ENCODE measurements at regions not wholly inside any gene's neighbourhood (a gene's known extent, or its start where the extent isn't known, plus 50 kb on each side); places are given as distances from the start of the nearest gene placed in this dataset.

- DNase-seq (ENCODE audit: unreplicated experiment) = no peak
- BruUV-seq (replicated peaks) = no TSS peak
- Mint-ChIP-seq H3K27me3 (ENCODE audit: insufficient read depth, unreplicated experiment) (no peaks in the 10 kb centered on the region), H3K9me3 (ENCODE audit: unreplicated experiment) (no peaks in the 10 kb centered on the region), H3K4me1 (ENCODE audit: insufficient read depth, unreplicated experiment) (no peaks in the 10 kb centered on the region), H3K27ac (ENCODE audit: low read depth, unreplicated experiment) (no peak overlapping the region), H3K4me3 (ENCODE audit: unreplicated experiment) (no peak overlapping the region), H3K36me3 (ENCODE audit: insufficient read depth, unreplicated experiment) (peaks cover 6% of the 10 kb centered on the region)
- ChIA-PET CTCF (no interaction called here), POLR2A (no interaction called here)
- no peak for TF ChIP-seq CTCF (IDR thresholded peaks at IDR 0.05; ENCODE audit: unreplicated experiment)
- intact Hi-C loops (cut with micrococcal nuclease) = no loop called here
Measured at GRCh38 chr1:87757676-87758075, 429.0 kb downstream of the LMO4 start.

GRCh38 chr1:87759421-87760087 is 430.9 kb downstream of the LMO4 start:
- intact Hi-C loops (cut with micrococcal nuclease) = no loop called here
- H3K4me3 Mint-ChIP-seq (ENCODE audit: unreplicated experiment) = no peak overlapping the region
- BruUV-seq (replicated peaks) = no TSS peak
- H3K27me3 Mint-ChIP-seq (ENCODE audit: insufficient read depth, unreplicated experiment) = no peaks in the 10 kb centered on the region
- no peak overlapping the region for H3K27ac Mint-ChIP-seq (ENCODE audit: low read depth, unreplicated experiment)
- ChIA-PET POLR2A (no interaction called here), CTCF (no interaction called here)
- no peaks in the 10 kb centered on the region for H3K4me1 Mint-ChIP-seq (ENCODE audit: insufficient read depth, unreplicated experiment)
- DNase-seq (ENCODE audit: unreplicated experiment) = no peak
- H3K36me3 Mint-ChIP-seq (ENCODE audit: insufficient read depth, unreplicated experiment) = no peaks in the 10 kb centered on the region
- no peak for TF ChIP-seq CTCF (IDR thresholded peaks at IDR 0.05; ENCODE audit: unreplicated experiment)
- H3K9me3 Mint-ChIP-seq (ENCODE audit: unreplicated experiment) = no peaks in the 10 kb centered on the region

GRCh38 chr1:87760155-87760554 is 431.5 kb downstream of the LMO4 start:
- POLR2A ChIA-PET = no interaction called here

GRCh38 chr1:87760654-87761053 is 432.0 kb downstream of the LMO4 start:
- Mint-ChIP-seq H3K4me1 (ENCODE audit: insufficient read depth, unreplicated experiment) (no peaks in the 10 kb centered on the region), H3K9me3 (ENCODE audit: unreplicated experiment) (no peaks in the 10 kb centered on the region), H3K36me3 (ENCODE audit: insufficient read depth, unreplicated experiment) (no peaks in the 10 kb centered on the region), H3K4me3 (ENCODE audit: unreplicated experiment) (no peak overlapping the region), H3K27ac (ENCODE audit: low read depth, unreplicated experiment) (no peak overlapping the region), H3K27me3 (ENCODE audit: insufficient read depth, unreplicated experiment) (no peaks in the 10 kb centered on the region)
- no peak for TF ChIP-seq CTCF (IDR thresholded peaks at IDR 0.05; ENCODE audit: unreplicated experiment)
- ChIA-PET CTCF (interaction anchor here (0.8 kb wide), 1 partner anchor 14 kb away, joined by 4 read pairs; no protein-coding TSS in a partner anchor), POLR2A (no interaction called here)
- intact Hi-C loops (cut with micrococcal nuclease) = no loop called here
- no TSS peak for BruUV-seq (replicated peaks)
- no peak for DNase-seq (ENCODE audit: unreplicated experiment)

More at GRCh38 chr1:87760155-87760554, 431.5 kb downstream of the LMO4 start:
- Mint-ChIP-seq H3K27me3 (ENCODE audit: insufficient read depth, unreplicated experiment) (no peaks in the 10 kb centered on the region), H3K4me3 (ENCODE audit: unreplicated experiment) (no peak overlapping the region), H3K9me3 (ENCODE audit: unreplicated experiment) (no peaks in the 10 kb centered on the region), H3K27ac (ENCODE audit: low read depth, unreplicated experiment) (no peak overlapping the region), H3K36me3 (ENCODE audit: insufficient read depth, unreplicated experiment) (no peaks in the 10 kb centered on the region), H3K4me1 (ENCODE audit: insufficient read depth, unreplicated experiment) (no peaks in the 10 kb centered on the region)
- no peak for DNase-seq (ENCODE audit: unreplicated experiment)
- no TSS peak for BruUV-seq (replicated peaks)
- CTCF ChIA-PET = interaction anchor here (0.8 kb wide), 1 partner anchor 13 kb away, joined by 4 read pairs; no protein-coding TSS in a partner anchor
- TF ChIP-seq CTCF (IDR thresholded peaks at IDR 0.05; ENCODE audit: unreplicated experiment) = no peak
- intact Hi-C loops (cut with micrococcal nuclease) = no loop called here

All from MCF 10A (cell line).